ENCODE measurements at regions not wholly inside any gene's neighbourhood (a gene's known extent, or its start where the extent isn't known, plus 50 kb on each side); places are given as distances from the start of the nearest gene placed in this dataset.

- 87% methylated on average over 7 of the region's 9 CpGs for WGBS (ENCODE audit: low lambda C conversion rate, missing lambda C conversion rate)
- H3K9me2 ChIP-seq (replicated peaks; ENCODE audit: insufficient read depth) = no peaks in the 10 kb centered on the region
- H3K27ac ChIP-seq = no peak overlapping the region
- no peaks in the 10 kb centered on the region for H4K20me1 ChIP-seq (ENCODE audit: insufficient read depth, poor library complexity, severe bottlenecking)
- no peaks in the 10 kb centered on the region for H3K36me3 ChIP-seq (replicated peaks; ENCODE audit: insufficient read depth, low read depth)
- H3K4me1 ChIP-seq (ENCODE audit: insufficient read depth) = no peaks in the 10 kb centered on the region
- peaks cover 7% of the 10 kb centered on the region for H3K27me3 ChIP-seq
- no peak overlapping the region for H2AFZ ChIP-seq
- H3K9me3 ChIP-seq (ENCODE audit: low read depth) = no peaks in the 10 kb centered on the region
- TF ChIP-seq EZH2 (IDR thresholded peaks at IDR 0.05; ENCODE audit: borderline replicate concordance) (no peak), CTCF (IDR thresholded peaks at IDR 0.05; ENCODE audit: poor library complexity) (no peak), EZH2phosphoT487 (IDR thresholded peaks at IDR 0.05; ENCODE audit: low read depth, severe bottlenecking, unreplicated experiment) (no peak)
- H3K79me2 ChIP-seq = no peaks in the 10 kb centered on the region
- DNase-seq (ENCODE audit: low spot score) = no peak
- no peak overlapping the region for H3K4me2 ChIP-seq
- H3K4me3 ChIP-seq = no peak overlapping the region
These were observed 138.2 kb downstream of the NSG2 start for GRCh38 chr5:174183701-174184100.

GRCh38 chr5:174185506-174185905, 140.0 kb downstream of the NSG2 start:
- TF ChIP-seq EZH2phosphoT487 (IDR thresholded peaks at IDR 0.05; ENCODE audit: low read depth, severe bottlenecking, unreplicated experiment) (no peak), CTCF (IDR thresholded peaks at IDR 0.05; ENCODE audit: poor library complexity) (no peak), EZH2 (IDR thresholded peaks at IDR 0.05; ENCODE audit: borderline replicate concordance) (no peak)
- Histone ChIP-seq H3K79me2 (no peaks in the 10 kb centered on the region), H3K4me3 (no peak overlapping the region), H3K36me3 (replicated peaks; ENCODE audit: insufficient read depth, low read depth) (no peaks in the 10 kb centered on the region), H3K27ac (no peak overlapping the region), H3K27me3 (peaks cover 7% of the 10 kb centered on the region), H3K4me1 (ENCODE audit: insufficient read depth) (no peaks in the 10 kb centered on the region), H3K4me2 (no peak overlapping the region), H3K9me3 (ENCODE audit: low read depth) (no peaks in the 10 kb centered on the region), H2AFZ (no peak overlapping the region), H4K20me1 (ENCODE audit: insufficient read depth, poor library complexity, severe bottlenecking) (no peaks in the 10 kb centered on the region), H3K9me2 (replicated peaks; ENCODE audit: insufficient read depth) (no peaks in the 10 kb centered on the region)
- WGBS (ENCODE audit: low lambda C conversion rate, missing lambda C conversion rate) = 100% methylated on average over 3 of the region's 3 CpGs
- DNase-seq (ENCODE audit: low spot score) = no peak

GRCh38 chr5:174186096-174186695, 140.7 kb downstream of the NSG2 start:
- no peak overlapping the region for H3K4me3 ChIP-seq
- H3K4me2 ChIP-seq = no peak overlapping the region
- peaks cover 6% of the 10 kb centered on the region for H3K27me3 ChIP-seq
- no peaks in the 10 kb centered on the region for H3K9me2 ChIP-seq (replicated peaks; ENCODE audit: insufficient read depth)
- no peaks in the 10 kb centered on the region for H3K9me3 ChIP-seq (ENCODE audit: low read depth)
- DNase-seq (ENCODE audit: low spot score) = no peak
- 73% methylated on average over 10 of the region's 10 CpGs for WGBS (ENCODE audit: low lambda C conversion rate, missing lambda C conversion rate)
- no peak overlapping the region for H2AFZ ChIP-seq
- H3K4me1 ChIP-seq (ENCODE audit: insufficient read depth) = no peaks in the 10 kb centered on the region
- no peak overlapping the region for H3K27ac ChIP-seq
- no peaks in the 10 kb centered on the region for H4K20me1 ChIP-seq (ENCODE audit: insufficient read depth, poor library complexity, severe bottlenecking)
- H3K36me3 ChIP-seq (replicated peaks; ENCODE audit: insufficient read depth, low read depth) = no peaks in the 10 kb centered on the region
- TF ChIP-seq EZH2 (IDR thresholded peaks at IDR 0.05; ENCODE audit: borderline replicate concordance) (no peak), EZH2phosphoT487 (IDR thresholded peaks at IDR 0.05; ENCODE audit: low read depth, severe bottlenecking, unreplicated experiment) (no peak), CTCF (IDR thresholded peaks at IDR 0.05; ENCODE audit: poor library complexity) (no peak)
- H3K79me2 ChIP-seq = no peaks in the 10 kb centered on the region
